GM12878 (cell line): ENCODE measurements at regions not wholly inside any gene's neighbourhood (a gene's known extent, or its start where the extent isn't known, plus 50 kb on each side); places are given as distances from the start of the nearest gene placed in this dataset.
A peak's percentile ranks its signal among the peaks of the same experiment; 100 is the strongest.

Source experiments
- ATAC-seq: fragments of 200-7000 bp; cut with Tn5 transposase; 3 replicates; pipeline ENCODE4 v1.9.1; 2020; ENCODE audit warnings: mild to moderate bottlenecking, moderate library complexity
- BruUV-seq: library from RNA; stranded (reverse); fragments of 400-500 nt; replicated peaks from 2 replicates; lab custom pipeline; 2021; lab: Mats Ljungman, UMichigan
- CTCF ChIA-PET: fragments of 300-600 bp; sonication (Branson Sonifier 250); formaldehyde crosslinking; extraction: SDS; loops from one replicate; lab custom pipeline; 2021; ENCODE audit warnings: inconsistent platforms; lab: Yijun Ruan, JAX
- POLR2A ChIA-PET: fragments of 350-600 bp; formaldehyde crosslinking; extraction: SDS; loops from one replicate; lab custom pipeline; 2021; ENCODE audit warnings: inconsistent platforms; lab: Charles Lee
- RAD21 ChIA-PET: fragments of 300-600 bp; sonication (Branson Sonifier 250); formaldehyde crosslinking; loops from one replicate; lab custom pipeline; 2023; ENCODE audit warnings: antibody characterized with exemption; ENCODE audit not compliant: unreplicated experiment; lab: Charles Lee
- SMC1A ChIA-PET: fragments of 300-600 bp; sonication (Branson Sonifier 250); formaldehyde crosslinking; loops from one replicate; lab custom pipeline; 2023; ENCODE audit not compliant: unreplicated experiment, uncharacterized antibody; lab: Charles Lee
- DNase-seq: peaks from one replicate; pipeline ENCODE4 v3.0.0-alpha.2; 2011; ENCODE audit warnings: low read depth, low spot score
- FAIRE-seq: peaks from 3 replicates; lab custom pipeline; 2011; peaks lifted over from hg19 to GRCh38; lab: Jason Lieb, UNC
- H2AFZ ChIP-seq: 2 replicates; pipeline ENCODE4 v1.6.0; 2011; ENCODE audit warnings: low read depth, low read length, control low read depth; ENCODE audit not compliant: control insufficient read depth
- H3K27ac ChIP-seq: 2 replicates; pipeline ENCODE4 v1.5.1; 2011; ENCODE audit warnings: control low read depth; ENCODE audit not compliant: control insufficient read depth, insufficient read depth
- H3K27me3 ChIP-seq, 2 experiments: replicated peaks in 1 of 2; 2 replicates each; pipeline versions ENCODE4 v1.6.0 to v1.6.1; 2011; ENCODE audit warnings: low read length in 1 of 2; ENCODE audit not compliant: control insufficient read depth in 2 of 2, insufficient read depth in 2 of 2
- H3K36me3 ChIP-seq, 2 experiments: 2 replicates each; pipeline ENCODE4 v1.5.1; 2011; ENCODE audit warnings: low read length in 1 of 2; ENCODE audit not compliant: control insufficient read depth in 2 of 2, insufficient read depth in 2 of 2
- H3K4me1 ChIP-seq: 2 replicates; pipeline ENCODE4 v1.6.1; 2011; ENCODE audit warnings: mild to moderate bottlenecking, low read length, moderate library complexity, mixed read lengths; ENCODE audit not compliant: control insufficient read depth, insufficient read depth
- H3K4me2 ChIP-seq: 2 replicates; pipeline ENCODE4 v1.6.0; 2011; ENCODE audit warnings: control low read depth; ENCODE audit not compliant: control insufficient read depth, insufficient read depth
- H3K4me3 ChIP-seq: fragments of 200-600 bp; sonication (generic); 2 replicates; pipeline ENCODE4 v1.5.1; 2016
- H3K79me2 ChIP-seq: 2 replicates; pipeline ENCODE4 v1.6.0; 2011; ENCODE audit warnings: low read length; ENCODE audit not compliant: control insufficient read depth, insufficient read depth
- H3K9ac ChIP-seq: 2 replicates; pipeline ENCODE4 v1.8.0; 2011; ENCODE audit warnings: low read length, control low read depth, mixed read lengths; ENCODE audit not compliant: control insufficient read depth, insufficient read depth
- H3K9me3 ChIP-seq: replicated peaks from 3 replicates; pipeline ENCODE4 v1.5.1; 2011; ENCODE audit warnings: mild to moderate bottlenecking, low read length; ENCODE audit not compliant: control insufficient read depth, insufficient read depth
- H4K20me1 ChIP-seq: 2 replicates; pipeline ENCODE4 v1.6.0; 2011; ENCODE audit not compliant: control insufficient read depth, insufficient read depth
- ATF7 ChIP-seq: fragments of 450-650 bp; IDR thresholded peaks from 2 replicates; pipeline ENCODE4 v1.6.1; 2016; ENCODE audit warnings: low read depth, mild to moderate bottlenecking
- MEF2B ChIP-seq: fragments of 450-650 bp; IDR thresholded peaks from 2 replicates; pipeline ENCODE4 v1.6.1; 2018; ENCODE audit warnings: mild to moderate bottlenecking, moderate library complexity; ENCODE audit not compliant: partially characterized antibody, poor library complexity, severe bottlenecking
- MTA2 ChIP-seq: fragments of 450-650 bp; IDR thresholded peaks from 2 replicates; pipeline ENCODE4 v1.6.1; 2016; ENCODE audit warnings: low read depth, mild to moderate bottlenecking, moderate library complexity
- MYC ChIP-seq: IDR thresholded peaks from 2 replicates; pipeline ENCODE4 v1.6.1; 2011; ENCODE audit warnings: mild to moderate bottlenecking, low read length, moderate library complexity, inconsistent platforms; ENCODE audit not compliant: insufficient read depth, insufficient replicate concordance, insufficient read length, severe bottlenecking
- NR2C1 ChIP-seq: fragments of 450-650 bp; IDR thresholded peaks from 2 replicates; pipeline ENCODE4 v1.6.1; 2017; ENCODE audit warnings: antibody characterized with exemption, mild to moderate bottlenecking, moderate library complexity
- POLR2AphosphoS5 ChIP-seq: IDR thresholded peaks from 2 replicates; pipeline ENCODE4 v1.6.1; 2011; ENCODE audit warnings: mild to moderate bottlenecking, low read length, inconsistent platforms
- RAD51 ChIP-seq: fragments of 450-650 bp; IDR thresholded peaks from 2 replicates; pipeline ENCODE4 v1.6.1; 2016; ENCODE audit warnings: moderate library complexity, mild to moderate bottlenecking, inconsistent platforms
- RUNX3 ChIP-seq: IDR thresholded peaks from 2 replicates; pipeline ENCODE4 v1.6.1; 2012; ENCODE audit warnings: low read length, inconsistent platforms
- SMC3 ChIP-seq: IDR thresholded peaks from 2 replicates; pipeline ENCODE4 v1.6.1; 2011; ENCODE audit warnings: low read length, improper control_type of control experiment, borderline replicate concordance
- SPI1 ChIP-seq: IDR thresholded peaks from 2 replicates; pipeline ENCODE4 v1.6.1; 2011; ENCODE audit warnings: low read depth, mild to moderate bottlenecking, low read length, moderate library complexity, borderline replicate concordance; ENCODE audit not compliant: insufficient read depth
- SUPT20H ChIP-seq: IDR thresholded peaks from 2 replicates; pipeline ENCODE4 v1.6.1; 2011; ENCODE audit warnings: low read depth, mild to moderate bottlenecking, low read length, moderate library complexity, borderline replicate concordance; ENCODE audit not compliant: control insufficient read depth
- ZNF217 ChIP-seq: fragments of 450-650 bp; IDR thresholded peaks from 2 replicates; pipeline ENCODE4 v1.6.1; 2017; ENCODE audit warnings: antibody characterized with exemption, mild to moderate bottlenecking
- WGBS: methylation state at CpG from one replicate; pipeline ENCODE4 v1.1.6; 2016; ENCODE audit warnings: low lambda C conversion rate; ENCODE audit not compliant: insufficient replicate concordance, insufficient coverage; ENCODE audit errors: missing lambda C conversion rate; 5-methylcytosine and 5-hydroxymethylcytosine counted together
- in situ Hi-C: fragments of 300-500 bp; cut with MboI; formaldehyde crosslinking; loops from 9 replicates; pipeline ENCODE4 v1.14.3; 2018; ENCODE audit warnings: mixed read lengths
- intact Hi-C: fragments of 100-400 bp; cut with micrococcal nuclease; formaldehyde crosslinking; loops from one replicate; pipeline ENCODE4 v1.14.2; 2022; ENCODE audit not compliant: unreplicated experiment
- TF ChIP-seq, protein P1 (sequence below): fragments of 450-650 bp; formaldehyde crosslinking; IDR thresholded peaks from 2 replicates; pipeline ENCODE4 v1.4.0; 2020; ENCODE audit warnings: mild to moderate bottlenecking, moderate library complexity

DNA sequence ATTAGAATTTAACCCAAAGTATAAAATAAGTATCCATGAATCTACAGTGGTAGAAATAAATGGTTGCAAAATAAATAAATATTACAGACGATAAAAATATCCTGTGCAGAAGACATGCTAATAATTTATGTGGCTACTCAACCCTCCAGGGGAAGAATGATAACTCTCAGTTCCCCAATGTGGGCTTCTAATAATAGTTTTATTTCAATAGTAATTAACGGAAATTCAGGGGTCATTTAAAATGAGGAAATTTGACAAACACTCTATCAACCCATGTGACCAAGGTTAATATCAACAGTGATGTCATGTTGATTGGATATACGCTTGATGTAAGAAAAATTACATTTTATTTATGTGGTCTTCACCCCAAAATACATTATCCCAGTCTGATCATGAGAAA lies 1082.6 kb upstream of the LRRTM3 start:
- Histone ChIP-seq H3K36me3 (peaks cover 0 to 4% of the 10 kb centered on the region in 2 experiments; a peak in 1 of 4 replicates), H3K9ac (no peak overlapping the region)

More for the DNA sequence above, 1082.6 kb upstream of the LRRTM3 start:
- DNase-seq (no peak), FAIRE-seq (no peak), ATAC-seq (no peak; the same call in 2 of the 3 replicates)
- intact Hi-C loops = no loop called here
- H4K20me1 ChIP-seq = no peaks in the 10 kb centered on the region
- no peaks in the 10 kb centered on the region for H3K4me1 ChIP-seq
- no peaks in the 10 kb centered on the region for H3K27me3 ChIP-seq
- H3K4me2 ChIP-seq = no peak overlapping the region
- no peak overlapping the region for H3K4me3 ChIP-seq
- TF ChIP-seq MEF2B (peak; percentile 76), SUPT20H (no peak), SPI1 (peak; percentile 53; the same call in 1 of the 2 replicates), ZNF217 (0 out of 2 replicates have a peak, but pooled peaks have one; percentile 20), ATF7 (0 out of 2 replicates have a peak, but pooled peaks have one; percentile 46), SMC3 (no peak), NR2C1 (no peak), POLR2AphosphoS5 (no peak), RUNX3 (peak; percentile 37; the same call in 1 of the 2 replicates), MYC (no peak), MTA2 (peak; percentile 67), RAD51 (peak; percentile 49; the same call in 1 of the 2 replicates)
- TF ChIP-seq, protein P1, sequence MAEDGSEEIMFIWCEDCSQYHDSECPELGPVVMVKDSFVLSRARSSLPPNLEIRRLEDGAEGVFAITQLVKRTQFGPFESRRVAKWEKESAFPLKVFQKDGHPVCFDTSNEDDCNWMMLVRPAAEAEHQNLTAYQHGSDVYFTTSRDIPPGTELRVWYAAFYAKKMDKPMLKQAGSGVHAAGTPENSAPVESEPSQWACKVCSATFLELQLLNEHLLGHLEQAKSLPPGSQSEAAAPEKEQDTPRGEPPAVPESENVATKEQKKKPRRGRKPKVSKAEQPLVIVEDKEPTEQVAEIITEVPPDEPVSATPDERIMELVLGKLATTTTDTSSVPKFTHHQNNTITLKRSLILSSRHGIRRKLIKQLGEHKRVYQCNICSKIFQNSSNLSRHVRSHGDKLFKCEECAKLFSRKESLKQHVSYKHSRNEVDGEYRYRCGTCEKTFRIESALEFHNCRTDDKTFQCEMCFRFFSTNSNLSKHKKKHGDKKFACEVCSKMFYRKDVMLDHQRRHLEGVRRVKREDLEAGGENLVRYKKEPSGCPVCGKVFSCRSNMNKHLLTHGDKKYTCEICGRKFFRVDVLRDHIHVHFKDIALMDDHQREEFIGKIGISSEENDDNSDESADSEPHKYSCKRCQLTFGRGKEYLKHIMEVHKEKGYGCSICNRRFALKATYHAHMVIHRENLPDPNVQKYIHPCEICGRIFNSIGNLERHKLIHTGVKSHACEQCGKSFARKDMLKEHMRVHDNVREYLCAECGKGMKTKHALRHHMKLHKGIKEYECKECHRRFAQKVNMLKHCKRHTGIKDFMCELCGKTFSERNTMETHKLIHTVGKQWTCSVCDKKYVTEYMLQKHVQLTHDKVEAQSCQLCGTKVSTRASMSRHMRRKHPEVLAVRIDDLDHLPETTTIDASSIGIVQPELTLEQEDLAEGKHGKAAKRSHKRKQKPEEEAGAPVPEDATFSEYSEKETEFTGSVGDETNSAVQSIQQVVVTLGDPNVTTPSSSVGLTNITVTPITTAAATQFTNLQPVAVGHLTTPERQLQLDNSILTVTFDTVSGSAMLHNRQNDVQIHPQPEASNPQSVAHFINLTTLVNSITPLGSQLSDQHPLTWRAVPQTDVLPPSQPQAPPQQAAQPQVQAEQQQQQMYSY (CRISPR knock-in tag) = no peak
- POLR2A ChIA-PET = no interaction called here
- SMC1A ChIA-PET = no interaction called here
- H2AFZ ChIP-seq = no peak overlapping the region
- 3% methylated on average over 3 of the region's 3 CpGs for WGBS
- CTCF ChIA-PET = no interaction called here
- H3K27ac ChIP-seq = no peak overlapping the region
- RAD21 ChIA-PET = no interaction called here
- in situ Hi-C loops = no loop called here
- no peaks in the 10 kb centered on the region for H3K9me3 ChIP-seq
- no TSS peak for BruUV-seq
- no peaks in the 10 kb centered on the region for H3K79me2 ChIP-seq
